Heart left ventricle (tissue), 13 donors: ENCODE measurements at regions not wholly inside any gene's neighbourhood (a gene's known extent, or its start where the extent isn't known, plus 50 kb on each side); places are given as distances from the start of the nearest gene placed in this dataset.

Experiments used
- CTCF ChIP-seq, 12 donors: fragments of 200-600 bp; sonication (generic) in 4 of 12; IDR thresholded peaks; one replicate each; pipeline versions ENCODE4 v1.5.0 to v1.8.0; 2018 to 2022; ENCODE audit warnings: antibody characterized with exemption in 12 of 12, mild to moderate bottlenecking in 5 of 12
- POLR2A ChIP-seq, 2 donors: fragments of 450-650 bp; IDR thresholded peaks; one replicate each; pipeline ENCODE4 v1.6.1; 2017; ENCODE audit warnings: antibody characterized with exemption in 2 of 2, mild to moderate bottlenecking in 2 of 2, moderate library complexity in 2 of 2
- donor health status: ischemic (EF 13 %, LVEDD 7.1; RV severe dilation, severe dysfunction).
- donor health status: DM: no; HTN: yes; CAD: no.
- donor health status: DM: no; HTN: no; CAD: no.
- donor health status: ischemic (EF 25% LVEDD 6.9; RV normal size, moderate dysfunction).
- donor health status: ischemic (EF 25% LVEDD 5.7; RV mildly dilated, moderate dysfunction).
- donor health status: ischemic (EF 35%, LVEDD 5.7; RV mildly dilated, moderate dysfunction).
- donor health status: nonischemic (EF 11% LVEDD 7.7; RV severe dilation, severe dysfunction).
- donor health status: DM: yes; HTN: yes; CAD: no.
- donor health status: PGD.
- donor health status: ischemic (EF 29% LVEDD 5.4; RV normal size, mild dysfunction).
- donor health status: nonischemic (EF 23%, LVEDD 6.1; RV moderate dilation, normal function).

- TF ChIP-seq POLR2A (IDR thresholded peaks at IDR 0.05), result no peak
- TF ChIP-seq CTCF (IDR thresholded peaks at IDR 0.05), result no peak
Observed at GRCh38 chr9:82122731-82123130, 134.2 kb downstream of the SPATA31D1 start.
